Transverse colon (tissue), 4 donors: ENCODE measurements at regions not wholly inside any gene's neighbourhood (a gene's known extent, or its start where the extent isn't known, plus 50 kb on each side); places are given as distances from the start of the nearest gene placed in this dataset.

Experiments
- DNase-seq: peaks from one replicate; pipeline ENCODE4 v3.0.0-alpha.2; 2019
- H3K27ac ChIP-seq, 4 donors: fragments of 200-600 bp; sonication (generic); 2 replicates each; pipeline ENCODE4 v1.5.1; 2016 to 2018; ENCODE audit warnings: inconsistent platforms in 4 of 4
- H3K27me3 ChIP-seq: fragments of 200-600 bp; sonication (generic); 2 replicates; pipeline ENCODE4 v1.5.1; 2017; ENCODE audit warnings: inconsistent platforms
- H3K36me3 ChIP-seq, 4 donors: fragments of 200-600 bp; sonication (generic); 2 replicates each; pipeline ENCODE4 v1.5.1; 2017 to 2019; ENCODE audit warnings: inconsistent platforms in 4 of 4
- H3K4me1 ChIP-seq, 4 donors: fragments of 200-600 bp; sonication (generic); 2 replicates each; pipeline ENCODE4 v1.5.1; 2017 to 2020; ENCODE audit warnings: inconsistent platforms in 4 of 4
- H3K4me3 ChIP-seq, 4 donors: fragments of 200-600 bp; sonication (generic); 1 replicate in 1 of 4; 2 replicates in 3 of 4; pipeline versions ENCODE4 v1.5.1 to v1.6.1; 2017 to 2019; ENCODE audit warnings: inconsistent platforms in 4 of 4
- H3K9me3 ChIP-seq, 2 donors: fragments of 200-600 bp; sonication (generic); 2 replicates each; pipeline ENCODE4 v1.5.1; 2017 to 2019; ENCODE audit warnings: inconsistent platforms in 2 of 2
- EP300 ChIP-seq: sonication (generic); formaldehyde crosslinking; IDR thresholded peaks from one replicate; pipeline ENCODE4 v1.6.1; 2017; ENCODE audit warnings: antibody characterized with exemption, low read depth
- POLR2A ChIP-seq: fragments of 450-650 bp; IDR thresholded peaks from one replicate; pipeline ENCODE4 v1.6.1; 2016; ENCODE audit warnings: antibody characterized with exemption, mild to moderate bottlenecking, moderate library complexity
- POLR2AphosphoS5 ChIP-seq, 3 donors: sonication (generic); formaldehyde crosslinking; IDR thresholded peaks; one replicate each; pipeline ENCODE4 v1.6.1; 2016; ENCODE audit warnings: antibody characterized with exemption in 3 of 3
- WGBS, 2 donors: methylation state at CpG; one replicate each; pipeline ENCODE4 v1.1.5; 2018; ENCODE audit warnings: low coverage in 1 of 2; 5-methylcytosine and 5-hydroxymethylcytosine counted together
- in situ Hi-C, 4 donors: fragments of 200-750 bp; cut with MboI; loops; one replicate each; pipeline versions ENCODE4 v1.15.0 to v1.15.1; 2017; ENCODE audit warnings: low sequenced_read_pairs in 3 of 4, low pct_ligation_motif_present in 1 of 4, low pct_unique_long_range_greater_than_20kb in 1 of 4
- intact Hi-C: fragments of 100-400 bp; cut with DNase I; formaldehyde crosslinking; loops from one replicate; pipeline ENCODE4 v1.15.1; 2023; ENCODE audit warnings: low total_unique reads
- TF ChIP-seq, protein P1 (sequence below), 5 experiments: fragments of 200-600 bp in 3 of 5; fragments of 450-650 bp in 2 of 5; sonication (generic) in 3 of 5; IDR thresholded peaks; 1 replicate in 2 of 5; 2 replicates in 3 of 5; pipeline ENCODE4 v1.5.1; 2016 to 2017; ENCODE audit warnings: antibody characterized with exemption in 5 of 5, inconsistent platforms in 3 of 5, mild to moderate bottlenecking in 2 of 5, moderate library complexity in 1 of 5

- WGBS, 2 donors = 81 to 98% methylated on average over 1 of the region's 1 CpG
- intact Hi-C loops = no loop called here
- Histone ChIP-seq H3K27ac (no peak overlapping the region), H3K27me3 (no peaks in the 10 kb centered on the region), H3K4me1 (peaks cover 0 to 4% (median 0%) of the 10 kb centered on the region in 4 donors), H3K36me3 (no peaks in the 10 kb centered on the region), H3K4me3 (no peak overlapping the region), H3K9me3 (no peaks in the 10 kb centered on the region)
- no peak for DNase-seq
- no peak for TF ChIP-seq EP300
- TF ChIP-seq POLR2AphosphoS5 (IDR thresholded peaks at IDR 0.05) = no peak
- TF ChIP-seq, protein P1, sequence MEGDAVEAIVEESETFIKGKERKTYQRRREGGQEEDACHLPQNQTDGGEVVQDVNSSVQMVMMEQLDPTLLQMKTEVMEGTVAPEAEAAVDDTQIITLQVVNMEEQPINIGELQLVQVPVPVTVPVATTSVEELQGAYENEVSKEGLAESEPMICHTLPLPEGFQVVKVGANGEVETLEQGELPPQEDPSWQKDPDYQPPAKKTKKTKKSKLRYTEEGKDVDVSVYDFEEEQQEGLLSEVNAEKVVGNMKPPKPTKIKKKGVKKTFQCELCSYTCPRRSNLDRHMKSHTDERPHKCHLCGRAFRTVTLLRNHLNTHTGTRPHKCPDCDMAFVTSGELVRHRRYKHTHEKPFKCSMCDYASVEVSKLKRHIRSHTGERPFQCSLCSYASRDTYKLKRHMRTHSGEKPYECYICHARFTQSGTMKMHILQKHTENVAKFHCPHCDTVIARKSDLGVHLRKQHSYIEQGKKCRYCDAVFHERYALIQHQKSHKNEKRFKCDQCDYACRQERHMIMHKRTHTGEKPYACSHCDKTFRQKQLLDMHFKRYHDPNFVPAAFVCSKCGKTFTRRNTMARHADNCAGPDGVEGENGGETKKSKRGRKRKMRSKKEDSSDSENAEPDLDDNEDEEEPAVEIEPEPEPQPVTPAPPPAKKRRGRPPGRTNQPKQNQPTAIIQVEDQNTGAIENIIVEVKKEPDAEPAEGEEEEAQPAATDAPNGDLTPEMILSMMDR (IDR thresholded peaks at IDR 0.05) = no peak
- TF ChIP-seq POLR2A = no peak
- in situ Hi-C loops = no loop called here
These were observed 307.0 kb upstream of the ID4 start for GRCh38 chr6:19530188-19530587.

- Histone ChIP-seq H3K4me1 (no peaks in the 10 kb centered on the region), H3K36me3 (no peaks in the 10 kb centered on the region), H3K4me3 (no peak overlapping the region), H3K27ac (no peak overlapping the region), H3K9me3 (no peaks in the 10 kb centered on the region), H3K27me3 (no peaks in the 10 kb centered on the region)
- WGBS, 2 donors = 20 to 29% methylated on average over 2 of the region's 2 CpGs
- no peak for TF ChIP-seq POLR2AphosphoS5 (IDR thresholded peaks at IDR 0.05)
- no peak for TF ChIP-seq POLR2A
- TF ChIP-seq EP300 = no peak
- TF ChIP-seq, protein P1 (IDR thresholded peaks at IDR 0.05) = no peak
- in situ Hi-C loops (no loop called here), intact Hi-C loops (no loop called here)
- DNase-seq = no peak
These were observed 301.8 kb upstream of the ID4 start for GRCh38 chr6:19535351-19535750.

DNA sequence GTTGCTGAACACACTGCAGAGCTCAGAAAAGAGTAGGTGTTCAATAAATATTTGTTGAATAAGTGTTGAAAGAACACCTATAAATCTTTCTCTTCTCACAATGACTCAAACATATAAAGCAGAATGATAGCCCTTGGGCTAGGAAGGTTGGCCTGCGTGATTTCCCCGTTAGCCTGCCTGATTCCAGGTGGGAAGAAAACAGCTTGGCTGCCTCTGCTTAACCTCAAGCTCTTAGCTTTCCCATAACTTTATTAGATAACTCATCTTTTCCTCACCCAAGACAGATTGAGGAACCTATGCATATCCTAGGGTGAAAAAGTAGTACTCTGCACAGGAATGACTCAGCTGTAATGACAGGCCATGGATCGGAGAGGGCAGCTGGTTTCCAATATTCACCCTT, 300.3 kb upstream of the ID4 start:
- TF ChIP-seq POLR2A (no peak), EP300 (no peak), POLR2AphosphoS5 (IDR thresholded peaks at IDR 0.05) (no peak)
- TF ChIP-seq, protein P1 (IDR thresholded peaks at IDR 0.05) = no peak
- H3K27ac ChIP-seq = no peak overlapping the region
- no peaks in the 10 kb centered on the region for H3K9me3 ChIP-seq
- intact Hi-C loops (no loop called here), in situ Hi-C loops (no loop called here)
- H3K27me3 ChIP-seq = no peaks in the 10 kb centered on the region
- 75 to 79% methylated on average over 3 of the region's 3 CpGs for WGBS, 2 donors
- DNase-seq = no peak
- H3K36me3 ChIP-seq = no peaks in the 10 kb centered on the region
- H3K4me3 ChIP-seq = no peak overlapping the region
- no peaks in the 10 kb centered on the region for H3K4me1 ChIP-seq

- peak; percentile 19 for DNase-seq
- H3K27ac ChIP-seq = no peak overlapping the region
- H3K4me3 ChIP-seq = no peak overlapping the region
- H3K27me3 ChIP-seq = no peaks in the 10 kb centered on the region
- in situ Hi-C loops (no loop called here), intact Hi-C loops (no loop called here)
- H3K4me1 ChIP-seq = no peaks in the 10 kb centered on the region
- no peaks in the 10 kb centered on the region for H3K9me3 ChIP-seq
- no peaks in the 10 kb centered on the region for H3K36me3 ChIP-seq
- TF ChIP-seq, protein P1 (IDR thresholded peaks at IDR 0.05) = no peak
- WGBS, 2 donors = 33 to 57% methylated on average over 3 to 12 of the region's 12 CpGs
These were observed 299.1 kb upstream of the ID4 start for GRCh38 chr6:19538096-19538495.
